ENCODE measurements at regions not wholly inside any gene's neighbourhood (a gene's known extent, or its start where the extent isn't known, plus 50 kb on each side); places are given as distances from the start of the nearest gene placed in this dataset.

GRCh38 chr6:113148566-113148965 lies 708.6 kb upstream of the MARCKS start:
- no peak overlapping the region for H3K4me3 ChIP-seq (replicated peaks; ENCODE audit: insufficient read depth, low read length)

GRCh38 chr6:113149511-113149910 lies 707.6 kb upstream of the MARCKS start:
- H3K27me3 ChIP-seq (ENCODE audit: insufficient read depth, poor library complexity, severe bottlenecking), result no peaks in the 10 kb centered on the region
- H3K27ac ChIP-seq (replicated peaks), result no peak overlapping the region
- DNase-seq (ENCODE audit: low read depth in 1 of 2, low spot score in 1 of 2), result no peak
- no peak overlapping the region for H3K4me3 ChIP-seq (replicated peaks; ENCODE audit: insufficient read depth, low read length)
- TF ChIP-seq REST (IDR thresholded peaks at IDR 0.05; ENCODE audit: insufficient replicate concordance, low read depth) (no peak), CTCF (IDR thresholded peaks at IDR 0.05; ENCODE audit: insufficient read depth, low read length) (no peak), SPI1 (IDR thresholded peaks at IDR 0.05; ENCODE audit: borderline replicate concordance, low read depth) (no peak), POLR2AphosphoS5 (IDR thresholded peaks at IDR 0.05; ENCODE audit: low read depth) (no peak), GABPA (IDR thresholded peaks at IDR 0.05; ENCODE audit: low read depth) (no peak)

More at GRCh38 chr6:113148566-113148965, 708.6 kb upstream of the MARCKS start:
- TF ChIP-seq REST (IDR thresholded peaks at IDR 0.05; ENCODE audit: insufficient replicate concordance, low read depth) (no peak), POLR2AphosphoS5 (IDR thresholded peaks at IDR 0.05; ENCODE audit: low read depth) (no peak), CTCF (IDR thresholded peaks at IDR 0.05; ENCODE audit: insufficient read depth, low read length) (no peak), GABPA (IDR thresholded peaks at IDR 0.05; ENCODE audit: low read depth) (no peak), SPI1 (IDR thresholded peaks at IDR 0.05; ENCODE audit: borderline replicate concordance, low read depth) (no peak)
- Histone ChIP-seq H3K27me3 (ENCODE audit: insufficient read depth, poor library complexity, severe bottlenecking) (no peaks in the 10 kb centered on the region), H3K27ac (replicated peaks) (no peak overlapping the region)
- no peak for DNase-seq (ENCODE audit: low read depth in 1 of 2, low spot score in 1 of 2)

- no peak overlapping the region for H3K27ac ChIP-seq (replicated peaks)
- no peak for DNase-seq (ENCODE audit: low read depth in 1 of 2, low spot score in 1 of 2)
- no peak overlapping the region for H3K4me3 ChIP-seq (replicated peaks; ENCODE audit: insufficient read depth, low read length)
- no peaks in the 10 kb centered on the region for H3K27me3 ChIP-seq (ENCODE audit: insufficient read depth, poor library complexity, severe bottlenecking)
- TF ChIP-seq CTCF (IDR thresholded peaks at IDR 0.05; ENCODE audit: insufficient read depth, low read length), result no peak
- TF ChIP-seq POLR2AphosphoS5 (IDR thresholded peaks at IDR 0.05; ENCODE audit: low read depth), result no peak
- TF ChIP-seq GABPA (IDR thresholded peaks at IDR 0.05; ENCODE audit: low read depth), result no peak
- no peak for TF ChIP-seq SPI1 (IDR thresholded peaks at IDR 0.05; ENCODE audit: borderline replicate concordance, low read depth)
- TF ChIP-seq REST (IDR thresholded peaks at IDR 0.05; ENCODE audit: insufficient replicate concordance, low read depth), result no peak
Measured at GRCh38 chr6:113160306-113161017, 696.7 kb upstream of the MARCKS start.
